Panc1 (cell line): ENCODE measurements at regions not wholly inside any gene's neighbourhood (a gene's known extent, or its start where the extent isn't known, plus 50 kb on each side); places are given as distances from the start of the nearest gene placed in this dataset.

Experiments
- ATAC-seq: fragments of 200-7000 bp; cut with Tn5 transposase; 2 replicates; pipeline ENCODE4 v1.9.1; 2020; ENCODE audit warnings: mild to moderate bottlenecking, moderate library complexity
- BruUV-seq: library from RNA; stranded (reverse); fragments of 400-500 nt; replicated peaks from 2 replicates; lab custom pipeline; 2021; lab: Mats Ljungman, UMichigan
- CTCF ChIA-PET: fragments of 300-600 bp; sonication (Branson Sonifier 250); formaldehyde crosslinking; loops from one replicate; lab custom pipeline; 2022; ENCODE audit warnings: antibody characterized with exemption; lab: Charles Lee
- POLR2A ChIA-PET: fragments of 300-600 bp; sonication (Branson Sonifier 250); formaldehyde crosslinking; loops from one replicate; lab custom pipeline; 2022; ENCODE audit warnings: antibody characterized with exemption; lab: Charles Lee
- DNase-seq: peaks from one replicate; pipeline ENCODE4 v3.0.0-alpha.2; 2010; ENCODE audit warnings: low read depth, low spot score
- H3K27ac ChIP-seq: 2 replicates; pipeline ENCODE4 v1.5.1; 2011; ENCODE audit warnings: mild to moderate bottlenecking, low read length, inconsistent platforms
- H3K27me3 ChIP-seq: fragments of 200-500 bp; sonication (Bioruptor generic); 2 replicates; pipeline ENCODE4 v1.6.0; 2014; ENCODE audit warnings: low read length, inconsistent platforms; ENCODE audit not compliant: control insufficient read depth, insufficient read depth
- H3K36me3 ChIP-seq: fragments of 200-500 bp; sonication (Bioruptor generic); 2 replicates; pipeline ENCODE4 v1.5.1; 2014; ENCODE audit warnings: inconsistent platforms, mild to moderate bottlenecking, low read length, moderate library complexity; ENCODE audit not compliant: control insufficient read depth, insufficient read depth
- H3K4me1 ChIP-seq: 2 replicates; pipeline ENCODE4 v1.5.1; 2011; ENCODE audit warnings: inconsistent platforms, mild to moderate bottlenecking, low read length, moderate library complexity; ENCODE audit not compliant: control insufficient read depth, insufficient read depth
- H3K4me3 ChIP-seq, 2 experiments: 2 replicates each; pipeline ENCODE4 v1.5.1; 2011 to 2012; ENCODE audit warnings: low read depth in 2 of 2, low read length in 2 of 2, mild to moderate bottlenecking in 2 of 2, inconsistent platforms in 1 of 2, moderate library complexity in 1 of 2
- H3K9me3 ChIP-seq: fragments of 200-500 bp; sonication (Bioruptor generic); 2 replicates; pipeline ENCODE4 v1.5.1; 2014; ENCODE audit warnings: low read depth, mild to moderate bottlenecking, inconsistent platforms, low read length, moderate library complexity; ENCODE audit not compliant: control insufficient read depth, insufficient read depth
- CTCF ChIP-seq: fragments of 450-650 bp; IDR thresholded peaks from 2 replicates; pipeline ENCODE4 v1.5.1; 2017; ENCODE audit warnings: mild to moderate bottlenecking
- POLR2AphosphoS5 ChIP-seq: IDR thresholded peaks from 2 replicates; pipeline ENCODE4 v1.6.1; 2012; ENCODE audit warnings: mild to moderate bottlenecking, low read depth, low read length, moderate library complexity
- REST ChIP-seq, 2 experiments: IDR thresholded peaks; 2 replicates each; pipeline ENCODE4 v1.6.1; 2011 to 2012; ENCODE audit warnings: low read depth in 2 of 2, control low read depth in 1 of 2, low read length in 1 of 2, mild to moderate bottlenecking in 1 of 2, moderate library complexity in 1 of 2; ENCODE audit not compliant: insufficient read depth in 1 of 2
- SIN3A ChIP-seq: IDR thresholded peaks from 2 replicates; pipeline ENCODE4 v1.6.1; 2012; ENCODE audit warnings: low read depth, mild to moderate bottlenecking, low read length, moderate library complexity, borderline replicate concordance; ENCODE audit not compliant: insufficient read depth
- TCF7L2 ChIP-seq: IDR thresholded peaks from 2 replicates; pipeline ENCODE4 v1.6.1; 2011; ENCODE audit warnings: mild to moderate bottlenecking, low read depth, low read length, inconsistent platforms
- in situ Hi-C: cut with HindIII; loops from 2 replicates; pipeline ENCODE4 v1.10.0; 2016; ENCODE audit warnings: low sequenced_read_pairs, low pct_unique_long_range_greater_than_20kb
- intact Hi-C: fragments of 100-400 bp; cut with micrococcal nuclease; formaldehyde crosslinking; loops from one replicate; pipeline ENCODE4 v1.10.0; 2022; ENCODE audit not compliant: unreplicated experiment

- Histone ChIP-seq H3K27me3 (no peaks in the 10 kb centered on the region), H3K27ac (no peak overlapping the region), H3K36me3 (no peaks in the 10 kb centered on the region), H3K4me1 (no peaks in the 10 kb centered on the region), H3K4me3 (no peak overlapping the region), H3K9me3 (no peaks in the 10 kb centered on the region)
- no peak for TF ChIP-seq CTCF
- no peak for TF ChIP-seq SIN3A
- TF ChIP-seq POLR2AphosphoS5 = no peak
- no peak for TF ChIP-seq REST (IDR thresholded peaks at IDR 0.05; ENCODE audit: insufficient read depth in 1 of 2, low read depth in 2 of 2, low read length in 1 of 2)
- TF ChIP-seq TCF7L2 = no peak
- no peak for DNase-seq
- ChIA-PET CTCF (no interaction called here), POLR2A (no interaction called here)
- no TSS peak for BruUV-seq
- in situ Hi-C loops (no loop called here), intact Hi-C loops (no loop called here)
- no peak for ATAC-seq
These were observed 71.5 kb upstream of the CTDP1 start for GRCh38 chr18:79608069-79608468.

DNA sequence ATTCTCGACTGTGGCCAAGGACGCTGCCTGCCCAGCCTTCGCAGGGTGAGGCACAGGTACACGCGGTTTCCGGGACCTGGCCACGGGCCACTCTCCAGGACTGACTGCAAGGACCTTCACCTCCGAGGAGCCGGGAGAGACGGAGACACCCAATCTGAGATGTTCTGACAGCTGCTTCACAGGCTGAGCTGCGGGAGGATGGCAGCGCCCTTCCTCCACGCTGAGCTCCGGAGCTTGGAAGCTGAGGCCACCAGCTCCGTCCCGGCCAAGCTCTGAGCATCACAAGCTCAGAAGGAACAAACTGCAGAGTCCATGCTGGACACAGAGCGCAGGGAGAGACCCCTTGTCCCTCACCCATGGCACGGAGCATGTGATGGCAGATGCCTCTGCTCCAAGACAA is 71.1 kb upstream of the CTDP1 start:
- no peak for DNase-seq
- BruUV-seq = no TSS peak
- Histone ChIP-seq H3K36me3 (no peaks in the 10 kb centered on the region), H3K27ac (no peak overlapping the region), H3K4me1 (no peaks in the 10 kb centered on the region), H3K4me3 (no peak overlapping the region), H3K27me3 (no peaks in the 10 kb centered on the region), H3K9me3 (no peaks in the 10 kb centered on the region)
- ChIA-PET CTCF (no interaction called here), POLR2A (no interaction called here)
- intact Hi-C loops (no loop called here), in situ Hi-C loops (no loop called here)
- ATAC-seq = no peak
- TF ChIP-seq CTCF (no peak), TCF7L2 (no peak)

GRCh38 chr18:79608999-79609461 is 70.6 kb upstream of the CTDP1 start:
- in situ Hi-C loops = no loop called here
- no peak overlapping the region for H3K27ac ChIP-seq
- no TSS peak for BruUV-seq
- TF ChIP-seq POLR2AphosphoS5 = no peak
- TF ChIP-seq TCF7L2 = no peak
- no peak for TF ChIP-seq SIN3A
- no peak for TF ChIP-seq CTCF
- TF ChIP-seq REST (IDR thresholded peaks at IDR 0.05; ENCODE audit: insufficient read depth in 1 of 2, low read depth in 2 of 2, low read length in 1 of 2) = no peak
- H3K27me3 ChIP-seq = no peaks in the 10 kb centered on the region
- CTCF ChIA-PET = no interaction called here
- no peak overlapping the region for H3K4me3 ChIP-seq
- H3K4me1 ChIP-seq = no peaks in the 10 kb centered on the region
- POLR2A ChIA-PET = no interaction called here
- intact Hi-C loops = no loop called here
- H3K36me3 ChIP-seq = no peaks in the 10 kb centered on the region
- no peaks in the 10 kb centered on the region for H3K9me3 ChIP-seq
- no peak for ATAC-seq
- DNase-seq = no peak
